GM12891 (cell line): ENCODE measurements at regions not wholly inside any gene's neighbourhood (a gene's known extent, or its start where the extent isn't known, plus 50 kb on each side); places are given as distances from the start of the nearest gene placed in this dataset.

Source experiments
- PAX5 ChIP-seq: IDR thresholded peaks from 2 replicates; pipeline ENCODE4 v1.6.1; 2011; ENCODE audit warnings: low read length, moderate library complexity, mild to moderate bottlenecking; ENCODE audit not compliant: insufficient read depth, severe bottlenecking
- POLR2A ChIP-seq: IDR thresholded peaks from 2 replicates; pipeline ENCODE4 v1.6.1; 2011; ENCODE audit warnings: low read depth, low read length, control low read depth

GRCh38 chr5:71895546-71895945 is 176.5 kb downstream of the CARTPT start:
- TF ChIP-seq PAX5 = no peak
- TF ChIP-seq POLR2A = no peak
